Activated B cell treated with CpG ODN at 0.5 μM for 24 hours (primary cell): ENCODE measurements at regions not wholly inside any gene's neighbourhood (a gene's known extent, or its start where the extent isn't known, plus 50 kb on each side); places are given as distances from the start of the nearest gene placed in this dataset.

Source experiments
- ATAC-seq: fragments of 200-7000 bp; cut with Tn5 transposase; one replicate; pipeline ENCODE4 v1.10.0; 2021; ENCODE audit warnings: low read depth, mild to moderate bottlenecking, moderate library complexity
- CTCF ChIA-PET: fragments of 350-600 bp; sonication (Branson Sonifier 250); formaldehyde crosslinking; loops from one replicate; lab custom pipeline; 2021; ENCODE audit warnings: antibody characterized with exemption; lab: Charles Lee
- POLR2A ChIA-PET: fragments of 350-600 bp; sonication (Branson Sonifier 250); formaldehyde crosslinking; loops from one replicate; lab custom pipeline; 2021; ENCODE audit warnings: antibody characterized with exemption; lab: Charles Lee
- DNase-seq: peaks from one replicate; pipeline ENCODE4 v3.0.0; 2022
- H3K27ac Mint-ChIP-seq: one replicate; pipeline ENCODE4 v1.8.0; 2020; ENCODE audit warnings: mixed read lengths
- H3K27me3 Mint-ChIP-seq: one replicate; pipeline ENCODE4 v1.8.0; 2021; ENCODE audit warnings: mixed read lengths
- H3K36me3 Mint-ChIP-seq: one replicate; pipeline ENCODE4 v1.8.0; 2021; ENCODE audit warnings: low read depth, mixed read lengths
- H3K4me1 Mint-ChIP-seq: one replicate; pipeline ENCODE4 v1.8.0; 2021; ENCODE audit warnings: mixed read lengths
- H3K4me3 Mint-ChIP-seq: one replicate; pipeline ENCODE4 v1.8.0; 2020; ENCODE audit warnings: mild to moderate bottlenecking, mixed read lengths
- H3K9me3 Mint-ChIP-seq: one replicate; pipeline ENCODE4 v1.8.0; 2020; ENCODE audit warnings: mixed read lengths
- intact Hi-C: fragments of 100-400 bp; cut with micrococcal nuclease; formaldehyde crosslinking; loops from one replicate; pipeline ENCODE4 v1.15.1; 2024
- TF ChIP-seq, protein P1 (sequence below): fragments of 200-600 bp; IDR thresholded peaks from one replicate; pipeline ENCODE4 v1.8.0; 2022; ENCODE audit warnings: antibody characterized with exemption, mild to moderate bottlenecking

DNA sequence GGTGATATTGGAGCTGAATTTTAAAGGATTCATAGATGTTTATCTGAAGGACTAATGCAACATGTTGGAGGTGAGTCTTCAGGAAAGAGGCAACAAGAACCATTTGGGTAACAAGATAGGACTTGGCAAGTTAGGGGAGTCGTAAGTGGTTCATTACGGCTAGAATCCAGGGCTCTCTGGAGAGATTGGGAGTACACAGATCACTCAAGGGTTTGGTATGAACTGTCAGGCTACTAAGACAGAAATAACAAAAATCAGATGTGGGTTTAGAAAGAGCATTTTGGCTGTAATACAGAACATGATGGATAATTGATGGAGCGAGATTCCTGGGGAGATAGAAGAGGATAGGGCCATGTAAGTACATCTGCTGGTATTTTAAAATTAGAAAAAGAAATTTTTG is 86.3 kb upstream of the ESR1 start:
- Mint-ChIP-seq H3K4me1 (peaks cover 30% of the 10 kb centered on the region), H3K4me3 (no peak overlapping the region), H3K27ac (no peak overlapping the region), H3K9me3 (no peaks in the 10 kb centered on the region), H3K36me3 (no peaks in the 10 kb centered on the region), H3K27me3 (no peaks in the 10 kb centered on the region)
- intact Hi-C loops, result no loop called here
- DNase-seq (no peak), ATAC-seq (no peak)
- TF ChIP-seq, protein P1, sequence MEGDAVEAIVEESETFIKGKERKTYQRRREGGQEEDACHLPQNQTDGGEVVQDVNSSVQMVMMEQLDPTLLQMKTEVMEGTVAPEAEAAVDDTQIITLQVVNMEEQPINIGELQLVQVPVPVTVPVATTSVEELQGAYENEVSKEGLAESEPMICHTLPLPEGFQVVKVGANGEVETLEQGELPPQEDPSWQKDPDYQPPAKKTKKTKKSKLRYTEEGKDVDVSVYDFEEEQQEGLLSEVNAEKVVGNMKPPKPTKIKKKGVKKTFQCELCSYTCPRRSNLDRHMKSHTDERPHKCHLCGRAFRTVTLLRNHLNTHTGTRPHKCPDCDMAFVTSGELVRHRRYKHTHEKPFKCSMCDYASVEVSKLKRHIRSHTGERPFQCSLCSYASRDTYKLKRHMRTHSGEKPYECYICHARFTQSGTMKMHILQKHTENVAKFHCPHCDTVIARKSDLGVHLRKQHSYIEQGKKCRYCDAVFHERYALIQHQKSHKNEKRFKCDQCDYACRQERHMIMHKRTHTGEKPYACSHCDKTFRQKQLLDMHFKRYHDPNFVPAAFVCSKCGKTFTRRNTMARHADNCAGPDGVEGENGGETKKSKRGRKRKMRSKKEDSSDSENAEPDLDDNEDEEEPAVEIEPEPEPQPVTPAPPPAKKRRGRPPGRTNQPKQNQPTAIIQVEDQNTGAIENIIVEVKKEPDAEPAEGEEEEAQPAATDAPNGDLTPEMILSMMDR, result no peak
- ChIA-PET POLR2A (interaction anchor here (1.6 kb wide), 1 partner anchor 30 kb away, joined by 5 read pairs; no protein-coding TSS in a partner anchor), CTCF (no interaction called here)

DNA sequence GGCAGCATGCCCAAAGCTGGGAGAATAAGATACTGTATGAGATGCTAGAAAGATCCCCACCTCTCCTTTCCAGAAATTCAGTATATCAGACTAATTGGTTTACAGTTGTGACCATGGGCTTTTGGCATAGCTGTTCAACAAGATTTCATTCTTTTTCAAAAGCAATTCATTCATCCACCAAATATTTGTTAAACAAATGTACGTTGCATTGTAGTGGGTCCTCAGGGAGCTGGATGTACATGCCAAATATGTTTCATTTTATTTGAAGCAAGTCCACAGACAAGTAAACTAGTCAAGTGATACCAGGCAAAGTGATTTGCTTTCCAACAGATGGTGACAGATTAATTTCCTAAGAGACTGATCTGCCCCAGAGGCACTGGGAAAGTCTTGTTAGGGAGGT is 85.8 kb upstream of the ESR1 start:
- Mint-ChIP-seq H3K4me3 (no peak overlapping the region), H3K36me3 (no peaks in the 10 kb centered on the region), H3K27me3 (no peaks in the 10 kb centered on the region), H3K4me1 (peaks cover 30% of the 10 kb centered on the region), H3K9me3 (no peaks in the 10 kb centered on the region), H3K27ac (peak overlapping the region; percentile 68)
- DNase-seq, result no peak
- ATAC-seq, result no peak
- POLR2A ChIA-PET, result interaction anchor here (1.6 to 2.1 kb wide), 2 partner anchors 19 to 31 kb away, joined by 5 to 13 read pairs; no protein-coding TSS in a partner anchor
- intact Hi-C loops, result loop anchor here (2.0 kb wide), 1 partner anchor 43 kb away; no protein-coding TSS in a partner anchor
- CTCF ChIA-PET, result no interaction called here
- TF ChIP-seq, protein P1, result no peak

DNA sequence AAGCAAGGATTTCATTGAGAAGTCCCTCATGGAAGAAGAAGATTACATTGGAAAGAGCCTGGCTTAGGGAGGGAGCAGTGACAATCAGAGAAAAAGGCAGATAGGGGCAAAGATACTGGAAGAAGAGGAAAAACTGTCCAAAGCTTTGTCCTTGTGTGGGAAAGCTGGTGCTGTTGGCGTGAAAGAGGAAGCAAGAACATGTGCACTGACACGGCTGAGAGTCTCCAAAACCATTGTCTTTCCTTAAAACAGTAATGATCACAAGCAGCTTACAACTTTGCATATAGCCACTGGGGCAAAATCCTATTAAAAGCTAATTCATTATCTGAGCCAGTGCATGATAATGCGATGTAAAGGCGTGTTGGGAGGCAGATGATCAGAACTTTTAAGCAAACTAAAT is 85.1 kb upstream of the ESR1 start:
- Mint-ChIP-seq H3K27ac (peak overlapping the region; percentile 68), H3K4me3 (peak overlapping the region; percentile 32), H3K9me3 (no peaks in the 10 kb centered on the region), H3K4me1 (peaks cover 30% of the 10 kb centered on the region), H3K27me3 (no peaks in the 10 kb centered on the region), H3K36me3 (no peaks in the 10 kb centered on the region)
- ChIA-PET POLR2A (interaction anchor here (1.6 to 2.1 kb wide), 2 partner anchors 20 to 31 kb away, joined by 5 to 13 read pairs; no protein-coding TSS in a partner anchor), CTCF (no interaction called here)
- TF ChIP-seq, protein P1, result no peak
- ATAC-seq (no peak), DNase-seq (no peak)
- intact Hi-C loops, result loop anchor here (2.0 kb wide), 1 partner anchor 42 kb away; no protein-coding TSS in a partner anchor

DNA sequence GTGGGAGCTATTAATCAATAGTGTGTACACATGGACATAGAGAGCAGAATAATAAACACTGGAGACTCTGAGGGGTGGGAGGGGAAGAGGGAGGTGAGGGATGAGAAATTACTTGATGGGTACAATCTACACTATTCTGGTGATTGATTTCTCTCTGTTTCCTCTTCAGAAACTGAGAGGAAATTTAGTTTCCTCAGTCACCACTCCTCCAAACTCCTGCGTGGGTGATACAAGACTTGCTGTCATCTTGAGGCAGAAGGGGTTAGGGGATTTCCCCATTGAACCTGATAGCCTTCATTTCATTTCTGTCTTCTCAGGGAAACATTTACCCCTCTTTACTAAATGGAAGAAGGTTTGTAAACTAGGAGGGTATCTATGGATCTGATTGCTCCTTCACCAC is 84.3 kb upstream of the ESR1 start:
- ChIA-PET POLR2A (interaction anchor here (2.1 kb wide), 1 partner anchor 21 kb away, joined by 13 read pairs; no protein-coding TSS in a partner anchor), CTCF (no interaction called here)
- Mint-ChIP-seq H3K4me1 (peaks cover 32% of the 10 kb centered on the region), H3K36me3 (no peaks in the 10 kb centered on the region), H3K27me3 (no peaks in the 10 kb centered on the region), H3K27ac (peak overlapping the region; percentile 75), H3K9me3 (no peaks in the 10 kb centered on the region), H3K4me3 (peak overlapping the region; percentile 41)
- ATAC-seq (peak; percentile 90), DNase-seq (no peak)
- TF ChIP-seq, protein P1, result no peak
- intact Hi-C loops, result loop anchor here (1.0 to 2.0 kb wide), 3 partner anchors 21 to 42 kb away; no protein-coding TSS in a partner anchor

DNA sequence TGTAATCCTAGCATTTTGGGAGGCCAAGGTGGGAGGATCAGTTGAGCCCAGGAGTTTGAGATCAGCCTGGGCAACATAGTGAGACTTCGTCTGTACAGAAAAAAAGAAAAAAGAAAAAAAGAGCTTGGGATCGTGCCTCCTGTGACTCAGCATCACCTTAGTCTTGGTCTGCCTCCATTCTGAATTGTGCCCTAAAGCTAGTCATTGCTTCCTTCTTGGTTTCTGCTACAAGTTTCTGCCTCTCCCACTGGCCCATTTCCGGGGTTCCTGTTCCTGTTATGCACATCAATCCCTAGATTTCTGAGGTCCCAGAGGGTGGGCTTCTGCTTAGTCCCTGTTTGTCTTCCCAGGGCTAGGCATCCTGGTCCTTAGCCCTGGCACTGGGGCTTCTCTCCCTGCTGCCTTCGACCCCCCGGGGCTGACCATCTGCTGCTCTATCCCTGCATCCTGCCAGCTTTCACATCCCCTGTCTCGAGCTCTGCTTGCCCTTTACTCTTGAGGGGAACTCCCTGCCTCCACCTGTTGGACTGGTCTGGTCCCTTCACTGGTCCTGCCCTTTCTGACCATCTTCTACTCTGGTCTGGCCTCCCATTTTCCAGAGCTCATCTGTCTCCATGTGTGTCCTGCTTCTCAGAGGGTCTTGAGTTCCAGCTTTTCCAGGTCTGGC is 77.5 kb upstream of the ESR1 start:
- H3K27me3 Mint-ChIP-seq, result no peaks in the 10 kb centered on the region
- intact Hi-C loops, result no loop called here
- no peak for ATAC-seq
- H3K4me1 Mint-ChIP-seq, result peaks cover 2% of the 10 kb centered on the region
- ChIA-PET POLR2A (no interaction called here), CTCF (interaction anchor here (1.1 to 1.7 kb wide), 3 partner anchors 9 to 38 kb away, joined by 4 to 5 read pairs (median 5); no protein-coding TSS in a partner anchor)
- TF ChIP-seq, protein P1, result no peak
- H3K9me3 Mint-ChIP-seq, result peaks cover 2% of the 10 kb centered on the region
- no peaks in the 10 kb centered on the region for H3K36me3 Mint-ChIP-seq
- H3K4me3 Mint-ChIP-seq, result no peak overlapping the region
- no peak overlapping the region for H3K27ac Mint-ChIP-seq
- DNase-seq, result no peak
